GM18520 (cell line): ENCODE measurements at regions not wholly inside any gene's neighbourhood (a gene's known extent, or its start where the extent isn't known, plus 50 kb on each side); places are given as distances from the start of the nearest gene placed in this dataset.
"Not testable (repeated sequence)": the region's sequence is repeated elsewhere in the genome, so short reads cannot be mapped to it uniquely, and the experiment has no call there.

ENCODE experiments used
- ATAC-seq: cut with Tn5 transposase; IDR thresholded peaks from one replicate; pipeline ENCODE4 v1.9.1; 2021; ENCODE audit not compliant: unreplicated experiment

- no peak for ATAC-seq
Measured at GRCh38 chr9:29625292-29625731, 2052.0 kb upstream of the C9orf72 start.

DNA sequence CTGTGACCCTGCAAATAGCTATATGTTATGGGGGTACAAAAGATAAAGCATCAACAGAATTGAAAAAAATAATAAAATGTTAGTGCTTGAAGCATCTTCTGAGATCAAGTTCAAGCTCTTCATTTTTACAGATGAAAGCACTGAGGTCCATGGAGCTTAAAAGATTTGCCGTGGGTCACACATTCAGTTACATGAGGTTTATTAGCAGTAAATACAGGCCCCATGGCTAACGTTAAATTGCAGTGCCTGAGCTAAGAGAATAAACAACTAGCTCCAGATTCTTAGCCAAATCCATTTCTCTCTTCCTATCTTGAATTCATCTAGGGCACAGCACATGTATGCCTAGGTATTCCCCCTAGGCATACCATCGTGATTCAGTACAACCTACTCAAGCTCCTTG lies 2052.7 kb upstream of the C9orf72 start:
- ATAC-seq: no peak

GRCh38 chr9:29628856-29629255 lies 2055.6 kb upstream of the C9orf72 start:
- ATAC-seq: not testable (repeated sequence)

- no peak for ATAC-seq
Measured at GRCh38 chr9:29637471-29638237, 2064.4 kb upstream of the C9orf72 start.

DNA sequence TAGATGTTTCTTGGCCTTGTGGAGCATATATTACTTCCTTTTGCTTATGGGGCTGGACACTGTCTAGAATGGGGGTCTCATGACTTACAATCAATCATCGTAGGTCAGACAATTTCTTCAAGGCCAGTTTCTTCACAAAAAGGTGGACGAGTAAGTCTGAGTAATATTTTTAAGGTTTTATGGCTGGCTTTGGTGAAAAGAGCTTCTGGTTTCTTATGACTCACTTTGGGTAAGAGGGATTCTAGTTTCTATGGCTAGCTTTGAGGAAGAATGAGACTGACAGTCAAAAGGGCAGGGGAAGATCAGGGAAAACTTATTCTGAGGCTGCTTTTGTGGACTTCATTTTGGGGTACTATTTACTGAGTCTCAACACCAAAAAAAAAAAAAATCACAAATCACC lies 2067.2 kb upstream of the C9orf72 start:
- no peak for ATAC-seq

- no peak for ATAC-seq
Measured at GRCh38 chr9:29644514-29644913, 2071.2 kb upstream of the C9orf72 start.

- ATAC-seq: no peak
Measured at GRCh38 chr9:29647451-29647850, 2074.2 kb upstream of the C9orf72 start.

- ATAC-seq: no peak
Measured at GRCh38 chr9:29648132-29648531, 2074.9 kb upstream of the C9orf72 start.

GRCh38 chr9:29648601-29649000 lies 2075.3 kb upstream of the C9orf72 start:
- ATAC-seq: no peak

DNA sequence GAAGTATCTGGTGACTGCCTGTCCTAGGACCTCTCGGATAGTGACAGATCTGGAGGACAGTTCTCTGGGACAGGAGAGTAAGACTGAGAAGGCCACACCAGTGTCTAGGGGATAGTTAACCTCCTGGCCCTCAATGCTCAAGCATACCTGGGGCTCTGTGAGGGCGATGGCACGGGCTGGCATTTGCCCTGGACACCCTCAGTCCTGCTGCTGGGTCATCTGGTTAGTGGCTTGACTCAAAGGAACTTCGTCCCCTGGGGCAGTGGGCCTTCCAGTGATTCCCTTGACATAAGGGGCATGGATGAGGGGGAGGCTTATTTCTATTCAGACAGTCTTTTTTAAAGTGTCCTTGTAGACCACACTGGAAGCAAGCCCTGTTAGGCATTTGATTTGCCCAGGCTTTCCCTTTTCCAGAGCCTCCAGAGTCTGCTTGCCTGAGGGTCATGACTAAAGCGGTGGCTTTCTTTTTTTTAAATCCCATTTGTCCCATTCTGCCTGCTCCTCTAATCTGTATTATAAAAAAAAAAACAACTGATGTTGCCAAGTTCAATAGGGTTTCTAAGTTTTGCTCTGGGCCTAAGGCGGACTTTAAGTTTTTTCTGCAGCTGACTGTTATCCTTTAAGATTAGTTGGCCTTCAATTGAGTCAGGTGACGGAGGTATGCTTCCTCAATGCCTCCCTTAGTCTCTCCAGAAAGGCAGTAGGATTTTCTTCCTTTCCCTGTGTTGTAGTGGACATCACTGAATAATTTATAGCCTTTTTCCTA lies 2083.5 kb upstream of the C9orf72 start:
- ATAC-seq: no peak

DNA sequence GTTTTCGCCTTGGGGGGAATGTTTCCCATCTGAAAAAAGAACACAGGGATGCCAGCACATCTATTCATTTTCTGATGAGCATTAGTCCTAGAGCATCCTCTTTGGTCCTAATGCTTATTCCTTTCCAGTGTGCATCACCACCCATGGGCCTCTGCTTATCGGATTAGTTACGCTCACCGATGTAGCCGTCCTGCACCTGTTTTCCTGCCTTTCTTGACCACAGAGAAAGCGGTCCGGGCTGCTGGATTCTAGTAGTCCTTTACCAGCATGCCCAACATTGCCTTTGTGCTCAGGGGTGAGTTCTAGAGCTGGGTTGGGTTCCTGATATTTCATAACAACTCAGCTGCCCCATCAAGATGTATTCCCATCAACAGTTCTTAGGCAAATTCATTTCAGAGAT lies 2084.5 kb upstream of the C9orf72 start:
- ATAC-seq: no peak

DNA sequence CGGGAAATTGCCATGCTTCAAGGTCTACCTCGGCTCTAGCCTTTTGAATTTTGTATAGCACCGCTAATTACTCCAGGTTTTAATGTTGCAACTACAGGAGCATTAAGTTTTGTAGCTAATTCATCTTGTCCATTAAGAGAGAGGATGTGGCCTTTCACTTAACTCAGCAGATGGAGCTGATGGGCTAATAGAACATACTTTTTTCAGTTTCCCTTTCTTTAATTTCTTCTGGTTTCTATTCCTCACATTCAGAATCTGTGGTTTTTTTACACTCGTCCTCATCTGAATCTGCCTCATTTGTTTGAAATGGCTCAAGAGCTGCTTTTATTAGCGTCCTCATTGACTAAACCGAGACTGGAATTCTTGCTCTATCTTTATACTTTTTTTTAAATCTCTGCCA lies 2085.7 kb upstream of the C9orf72 start:
- no peak for ATAC-seq

GRCh38 chr9:29659736-29660135 lies 2086.5 kb upstream of the C9orf72 start:
- no peak for ATAC-seq

DNA sequence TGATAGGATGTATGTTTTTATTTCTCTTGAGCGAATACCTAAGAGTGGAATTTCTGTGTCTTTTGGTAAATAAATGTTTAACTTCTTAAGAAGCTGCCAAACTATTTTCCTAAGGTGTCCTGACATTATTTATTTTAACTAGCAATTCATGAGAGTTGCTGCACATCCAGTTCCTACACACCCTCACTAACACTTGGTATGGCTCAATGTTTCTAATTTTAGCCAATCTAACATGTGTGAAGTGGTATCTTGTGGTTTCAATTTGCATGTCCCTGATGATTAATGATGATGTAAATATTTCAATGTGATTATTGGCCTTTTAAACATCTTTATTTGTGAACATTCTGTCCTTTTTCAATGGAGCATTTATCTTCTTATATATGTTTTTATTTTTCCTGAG lies 2095.5 kb upstream of the C9orf72 start:
- ATAC-seq: no peak

DNA sequence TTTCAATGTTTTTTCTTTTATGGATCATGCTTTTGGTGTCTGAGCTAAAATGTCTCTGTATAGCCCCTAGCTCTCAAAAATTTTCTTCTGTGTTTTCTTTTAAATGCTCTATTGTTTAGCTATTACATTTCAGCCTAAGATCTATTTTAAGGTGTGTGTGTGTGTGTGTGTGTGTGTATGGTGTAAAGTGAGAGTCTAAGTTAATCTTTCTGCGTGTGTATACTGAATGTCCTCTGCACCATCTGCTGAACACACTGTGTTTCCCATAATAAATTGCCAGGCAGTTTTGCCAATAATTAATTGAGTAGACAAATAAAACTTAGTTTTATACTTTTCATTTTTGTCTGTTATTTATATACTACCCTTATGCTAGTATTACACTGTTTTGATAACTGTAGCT lies 2096.3 kb upstream of the C9orf72 start:
- ATAC-seq: no peak

- ATAC-seq: no peak
Measured at GRCh38 chr9:29685531-29685930, 2112.2 kb upstream of the C9orf72 start.

GRCh38 chr9:29691145-29691544 lies 2117.9 kb upstream of the C9orf72 start:
- ATAC-seq: no peak

- no peak for ATAC-seq
Measured at GRCh38 chr9:29691758-29692407, 2118.6 kb upstream of the C9orf72 start.

DNA sequence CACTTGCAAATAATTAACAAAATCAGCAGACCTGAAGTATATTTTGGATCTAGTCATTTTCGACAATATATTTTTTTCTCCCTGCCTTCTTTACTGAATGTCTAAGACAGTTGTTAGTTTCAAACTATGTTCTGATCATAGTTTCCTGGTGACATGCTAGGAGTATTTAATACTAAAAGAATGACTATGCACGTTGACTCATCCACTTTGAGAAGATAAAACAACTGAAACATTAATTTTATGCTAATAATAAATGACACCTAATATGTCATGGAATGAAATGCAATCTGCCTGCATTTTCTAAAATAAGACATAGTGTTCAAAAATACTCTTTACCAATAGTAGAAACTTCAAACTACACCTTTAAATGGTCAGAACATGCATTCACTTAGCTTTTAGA lies 2123.7 kb upstream of the C9orf72 start:
- ATAC-seq: no peak

DNA sequence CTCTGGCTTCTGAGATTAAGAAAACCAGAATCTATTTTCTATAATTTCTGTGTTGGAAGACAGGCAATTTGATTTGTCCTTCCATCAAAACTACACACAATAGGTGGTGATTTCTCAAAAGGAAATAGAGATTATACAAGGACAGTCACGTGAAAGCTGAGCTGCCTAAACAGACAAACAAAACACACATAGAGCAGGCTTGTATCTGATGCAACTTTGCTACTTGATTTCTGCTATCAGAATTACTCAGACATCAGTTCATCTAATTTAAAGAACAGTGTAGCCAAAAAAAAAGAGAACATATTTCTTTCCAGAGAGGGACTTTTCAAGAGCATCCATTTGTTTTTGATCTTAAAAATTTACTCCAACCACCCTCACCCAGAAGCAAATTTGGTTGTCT lies 2128.3 kb upstream of the C9orf72 start:
- ATAC-seq: no peak

DNA sequence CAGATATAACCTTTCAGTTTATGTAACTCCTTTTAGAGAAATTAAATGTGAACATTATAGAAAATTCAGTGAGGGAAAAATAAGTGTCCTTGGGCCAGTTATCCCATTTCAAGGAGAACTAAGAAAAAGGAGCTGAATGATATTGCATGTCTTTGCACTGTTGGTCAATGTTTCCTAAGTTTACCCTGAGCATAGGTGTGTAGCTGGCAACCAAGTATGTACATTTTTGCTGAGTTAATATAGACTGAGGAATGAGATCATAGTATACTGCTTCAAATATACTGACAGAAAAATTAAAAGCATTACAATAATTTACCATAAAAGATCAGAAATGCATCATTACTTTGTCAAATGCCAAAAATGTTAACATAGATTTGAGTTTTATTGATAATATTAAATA lies 2128.7 kb upstream of the C9orf72 start:
- ATAC-seq: no peak

DNA sequence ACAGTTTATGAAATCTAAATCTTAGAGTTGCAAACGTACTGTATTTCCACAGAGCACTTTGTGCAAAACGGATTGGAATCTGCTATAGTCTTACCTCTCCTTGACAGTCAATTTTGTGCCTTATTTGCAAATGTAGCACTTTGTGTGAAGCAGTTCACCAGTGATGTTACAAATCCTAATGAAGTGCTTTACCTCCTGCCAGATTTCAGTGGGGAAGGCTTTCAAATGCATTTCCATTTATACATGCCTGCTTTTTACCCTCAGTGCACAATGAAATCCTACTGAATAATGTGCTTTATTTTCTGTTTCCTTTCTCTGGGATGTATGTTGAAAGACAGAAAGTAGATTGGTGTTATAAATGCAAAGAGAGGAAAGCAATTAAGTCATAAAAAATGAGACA lies 2141.6 kb upstream of the C9orf72 start:
- ATAC-seq: no peak
